OCI-LY1 (cell line): ENCODE measurements at regions not wholly inside any gene's neighbourhood (a gene's known extent, or its start where the extent isn't known, plus 50 kb on each side); places are given as distances from the start of the nearest gene placed in this dataset.

Experiments used
- CTCF ChIP-seq: fragments of 200-600 bp; sonication (generic), shearing (Covaris generic); IDR thresholded peaks from 2 replicates; pipeline ENCODE4 v1.5.1; 2017; ENCODE audit warnings: mild to moderate bottlenecking, antibody characterized with exemption, low read length, moderate library complexity, mixed read lengths
- EZH2 ChIP-seq: fragments of 200-600 bp; sonication (generic), shearing (Covaris generic); IDR thresholded peaks from 2 replicates; pipeline ENCODE4 v1.8.0; 2017; ENCODE audit warnings: borderline replicate concordance, mixed run types, mild to moderate bottlenecking, antibody characterized with exemption, low read length, moderate library complexity, mixed read lengths

- no peak for TF ChIP-seq EZH2
- TF ChIP-seq CTCF = no peak
These were observed 819.6 kb downstream of the RNF144A start for GRCh38 chr2:7736646-7737305.
